Activated CD8-positive, alpha-beta T cell treated with anti-CD3 and anti-CD28 coated beads for 36 hours (primary cell): ENCODE measurements at regions not wholly inside any gene's neighbourhood (a gene's known extent, or its start where the extent isn't known, plus 50 kb on each side); places are given as distances from the start of the nearest gene placed in this dataset.

Experiments used
- ATAC-seq: fragments of 200-7000 bp; cut with Tn5 transposase; one replicate; pipeline ENCODE4 v1.10.0; 2021; ENCODE audit warnings: mild to moderate bottlenecking, moderate library complexity
- CTCF ChIA-PET: fragments of 350-600 bp; sonication (Branson Sonifier 250); formaldehyde crosslinking; loops from one replicate; lab custom pipeline; 2021; ENCODE audit warnings: antibody characterized with exemption; lab: Charles Lee
- POLR2A ChIA-PET: fragments of 350-600 bp; sonication (Branson Sonifier 250); formaldehyde crosslinking; loops from one replicate; lab custom pipeline; 2021; ENCODE audit warnings: antibody characterized with exemption; lab: Charles Lee
- DNase-seq: peaks from one replicate; pipeline ENCODE4 v3.0.0-alpha.2; 2020
- H3K27ac Mint-ChIP-seq: one replicate; pipeline ENCODE4 v1.8.0; 2021; ENCODE audit warnings: mild to moderate bottlenecking, mixed read lengths
- H3K27me3 Mint-ChIP-seq: one replicate; pipeline ENCODE4 v1.8.0; 2021; ENCODE audit warnings: mixed read lengths
- H3K36me3 Mint-ChIP-seq: one replicate; pipeline ENCODE4 v1.8.0; 2021; ENCODE audit warnings: low read depth, mixed read lengths
- H3K4me1 Mint-ChIP-seq: one replicate; pipeline ENCODE4 v1.8.0; 2021; ENCODE audit warnings: low read depth, mixed read lengths
- H3K4me3 Mint-ChIP-seq: one replicate; pipeline ENCODE4 v1.8.0; 2021; ENCODE audit warnings: mild to moderate bottlenecking, moderate library complexity, mixed read lengths
- H3K9me3 Mint-ChIP-seq: one replicate; pipeline ENCODE4 v1.8.0; 2021; ENCODE audit warnings: mixed read lengths
- intact Hi-C: fragments of 100-400 bp; cut with micrococcal nuclease; formaldehyde crosslinking; loops from one replicate; pipeline ENCODE4 v1.10.0; 2022
- TF ChIP-seq, protein P1 (sequence below): fragments of 200-600 bp; IDR thresholded peaks from one replicate; pipeline ENCODE4 v1.8.0; 2022; ENCODE audit warnings: antibody characterized with exemption, mild to moderate bottlenecking

DNA sequence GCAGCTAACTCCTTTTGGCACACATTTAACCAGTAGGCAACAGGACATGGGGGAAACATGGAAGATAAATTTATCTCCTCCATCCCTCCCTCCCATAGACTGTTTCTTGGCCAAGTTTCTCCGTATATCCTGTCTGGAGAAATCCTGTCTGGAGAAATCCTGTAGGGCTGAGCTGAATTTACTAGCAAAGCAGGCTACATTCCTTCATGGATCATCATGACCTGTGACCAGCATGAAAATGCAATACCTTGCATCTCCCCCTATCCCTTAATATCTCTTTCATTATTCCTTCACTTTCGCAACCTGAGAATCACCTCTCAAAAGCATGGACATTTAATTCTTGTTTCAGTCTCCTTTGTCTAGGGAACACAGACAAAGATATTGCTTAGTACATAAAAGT is 379.1 kb downstream of the PSAT1 start:
- Mint-ChIP-seq H3K27me3 (peaks cover 1% of the 10 kb centered on the region), H3K4me3 (no peak overlapping the region), H3K36me3 (no peaks in the 10 kb centered on the region), H3K4me1 (no peaks in the 10 kb centered on the region), H3K9me3 (no peaks in the 10 kb centered on the region), H3K27ac (no peak overlapping the region)
- no peak for ATAC-seq
- intact Hi-C loops: no loop called here
- POLR2A ChIA-PET: no interaction called here
- TF ChIP-seq, protein P1, sequence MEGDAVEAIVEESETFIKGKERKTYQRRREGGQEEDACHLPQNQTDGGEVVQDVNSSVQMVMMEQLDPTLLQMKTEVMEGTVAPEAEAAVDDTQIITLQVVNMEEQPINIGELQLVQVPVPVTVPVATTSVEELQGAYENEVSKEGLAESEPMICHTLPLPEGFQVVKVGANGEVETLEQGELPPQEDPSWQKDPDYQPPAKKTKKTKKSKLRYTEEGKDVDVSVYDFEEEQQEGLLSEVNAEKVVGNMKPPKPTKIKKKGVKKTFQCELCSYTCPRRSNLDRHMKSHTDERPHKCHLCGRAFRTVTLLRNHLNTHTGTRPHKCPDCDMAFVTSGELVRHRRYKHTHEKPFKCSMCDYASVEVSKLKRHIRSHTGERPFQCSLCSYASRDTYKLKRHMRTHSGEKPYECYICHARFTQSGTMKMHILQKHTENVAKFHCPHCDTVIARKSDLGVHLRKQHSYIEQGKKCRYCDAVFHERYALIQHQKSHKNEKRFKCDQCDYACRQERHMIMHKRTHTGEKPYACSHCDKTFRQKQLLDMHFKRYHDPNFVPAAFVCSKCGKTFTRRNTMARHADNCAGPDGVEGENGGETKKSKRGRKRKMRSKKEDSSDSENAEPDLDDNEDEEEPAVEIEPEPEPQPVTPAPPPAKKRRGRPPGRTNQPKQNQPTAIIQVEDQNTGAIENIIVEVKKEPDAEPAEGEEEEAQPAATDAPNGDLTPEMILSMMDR: no peak
- CTCF ChIA-PET: no interaction called here
- DNase-seq: no peak

DNA sequence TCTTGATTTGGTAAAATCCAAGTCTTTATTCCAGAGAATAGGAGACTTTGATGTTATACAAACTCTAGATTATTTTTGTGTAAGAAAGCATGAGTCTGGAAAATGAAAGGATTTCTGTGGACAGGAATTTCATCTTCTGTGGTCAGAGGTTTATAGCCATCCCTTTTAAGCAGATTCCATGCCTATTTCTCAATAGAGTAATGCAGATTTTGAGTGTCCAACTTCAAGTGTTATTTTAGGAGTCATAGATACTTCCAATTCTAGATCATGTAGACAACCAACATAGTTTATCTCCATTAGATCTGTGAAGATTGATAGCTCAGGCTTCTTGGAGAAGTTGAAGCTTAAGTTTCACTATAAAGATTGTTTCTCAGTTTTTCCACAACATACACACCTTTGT is 379.7 kb downstream of the PSAT1 start:
- Mint-ChIP-seq H3K9me3 (no peaks in the 10 kb centered on the region), H3K36me3 (no peaks in the 10 kb centered on the region), H3K27me3 (peaks cover 1% of the 10 kb centered on the region), H3K27ac (no peak overlapping the region), H3K4me1 (no peaks in the 10 kb centered on the region), H3K4me3 (no peak overlapping the region)
- ATAC-seq (no peak), DNase-seq (no peak)
- ChIA-PET POLR2A (no interaction called here), CTCF (no interaction called here)
- intact Hi-C loops: no loop called here
- TF ChIP-seq, protein P1: no peak

DNA sequence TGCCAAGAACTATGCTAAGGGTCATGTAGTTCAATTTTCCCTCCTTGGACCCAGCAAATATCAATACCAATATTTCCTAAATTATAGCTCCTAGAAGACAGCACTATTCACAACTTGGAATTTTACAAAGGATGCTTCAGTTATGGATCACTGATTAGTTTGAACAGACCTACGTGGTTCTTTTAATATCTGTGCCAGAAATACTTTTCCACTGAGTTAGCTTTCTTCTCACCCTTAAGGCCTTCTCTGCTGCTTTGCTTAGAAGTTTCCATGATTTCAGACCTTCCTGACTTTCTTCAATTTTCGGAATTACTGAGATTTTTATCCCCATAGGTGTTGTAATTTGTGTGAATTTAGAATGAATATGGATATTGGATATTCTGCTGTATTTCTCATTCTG is 380.4 kb downstream of the PSAT1 start:
- ChIA-PET CTCF (no interaction called here), POLR2A (no interaction called here)
- H3K4me3 Mint-ChIP-seq: no peak overlapping the region
- no peaks in the 10 kb centered on the region for H3K36me3 Mint-ChIP-seq
- TF ChIP-seq, protein P1: no peak
- H3K9me3 Mint-ChIP-seq: no peaks in the 10 kb centered on the region
- H3K4me1 Mint-ChIP-seq: no peaks in the 10 kb centered on the region
- H3K27ac Mint-ChIP-seq: no peak overlapping the region
- H3K27me3 Mint-ChIP-seq: peaks cover 1% of the 10 kb centered on the region
- no peak for DNase-seq
- intact Hi-C loops: no loop called here
- ATAC-seq: no peak

DNA sequence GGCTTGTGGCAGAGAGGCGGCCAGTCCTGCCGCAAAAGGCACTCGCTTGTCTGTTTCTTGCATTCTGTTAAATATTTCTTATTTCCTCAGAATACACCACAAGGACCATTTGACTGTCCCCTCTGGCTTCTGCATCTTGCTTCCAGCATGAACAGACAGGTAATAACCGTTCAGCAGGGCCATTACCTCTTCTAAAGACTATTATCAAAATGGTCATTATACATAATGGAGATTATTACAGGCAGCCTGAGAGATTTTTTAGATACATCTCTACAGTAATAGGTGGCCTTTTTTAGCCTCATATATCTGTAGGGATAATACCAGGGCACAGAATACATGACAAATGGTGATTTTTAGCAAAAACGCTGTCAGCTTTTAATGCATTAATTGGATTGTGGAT is 382.0 kb downstream of the PSAT1 start:
- no peak for ATAC-seq
- Mint-ChIP-seq H3K27ac (no peak overlapping the region), H3K4me1 (no peaks in the 10 kb centered on the region), H3K36me3 (no peaks in the 10 kb centered on the region), H3K9me3 (no peaks in the 10 kb centered on the region), H3K4me3 (no peak overlapping the region), H3K27me3 (no peaks in the 10 kb centered on the region)
- ChIA-PET CTCF (no interaction called here), POLR2A (no interaction called here)
- intact Hi-C loops: no loop called here
- TF ChIP-seq, protein P1: no peak
- DNase-seq: no peak

DNA sequence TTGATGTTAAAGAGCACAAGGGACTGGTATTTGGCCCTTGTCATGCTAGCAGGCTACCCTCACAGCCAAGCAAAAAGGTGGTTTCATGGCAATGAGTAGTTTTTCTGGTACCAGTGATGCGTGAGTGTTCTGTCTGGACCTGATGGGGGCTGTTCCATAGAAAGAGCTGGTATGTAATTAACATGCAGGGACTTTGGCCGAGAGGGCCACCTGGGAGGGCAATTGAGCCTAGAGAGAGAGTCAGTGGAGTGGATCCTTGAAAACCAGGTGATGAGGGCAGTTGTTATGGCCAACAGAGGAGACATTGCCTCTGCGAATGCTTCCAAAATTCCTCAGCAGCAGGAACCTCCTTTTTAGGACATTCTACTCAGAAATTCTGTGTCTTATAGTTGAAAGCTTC is 383.3 kb downstream of the PSAT1 start:
- no peak overlapping the region for H3K27ac Mint-ChIP-seq
- TF ChIP-seq, protein P1: no peak
- ChIA-PET POLR2A (no interaction called here), CTCF (no interaction called here)
- DNase-seq: no peak
- H3K4me1 Mint-ChIP-seq: no peaks in the 10 kb centered on the region
- intact Hi-C loops: no loop called here
- no peak overlapping the region for H3K4me3 Mint-ChIP-seq
- no peaks in the 10 kb centered on the region for H3K27me3 Mint-ChIP-seq
- ATAC-seq: no peak
- no peaks in the 10 kb centered on the region for H3K9me3 Mint-ChIP-seq
- H3K36me3 Mint-ChIP-seq: no peaks in the 10 kb centered on the region
